HCT116 (cell line): ENCODE measurements at regions not wholly inside any gene's neighbourhood (a gene's known extent, or its start where the extent isn't known, plus 50 kb on each side); places are given as distances from the start of the nearest gene placed in this dataset.

Source experiments
- ATAC-seq: fragments of 200-7000 bp; cut with Tn5 transposase; 2 replicates; pipeline ENCODE4 v1.9.1; 2020; ENCODE audit warnings: mild to moderate bottlenecking, moderate library complexity
- BruUV-seq: library from RNA; stranded (reverse); fragments of 400-500 nt; replicated peaks from 2 replicates; lab custom pipeline; 2021; lab: Mats Ljungman, UMichigan
- CTCF ChIA-PET: fragments of 300-600 bp; sonication (Branson Sonifier 250); formaldehyde crosslinking; loops from one replicate; lab custom pipeline; 2021; ENCODE audit warnings: antibody characterized with exemption; lab: Charles Lee
- POLR2A ChIA-PET: fragments of 300-600, 350-600 bp; sonication (Branson Sonifier 250); formaldehyde crosslinking; loops from one replicate; lab custom pipeline; 2021; ENCODE audit warnings: antibody characterized with exemption; lab: Charles Lee
- RAD21 ChIA-PET, 2 experiments: fragments of 300-600 bp; sonication (Branson Sonifier 250); formaldehyde crosslinking; loops; one replicate each; lab custom pipeline; 2023; ENCODE audit warnings: low total read pairs in 2 of 2; ENCODE audit not compliant: uncharacterized antibody in 2 of 2, unreplicated experiment in 2 of 2, low non-redundant PET in 1 of 2; lab: Charles Lee
- DNase-seq: peaks from one replicate; pipeline ENCODE4 v3.0.0-alpha.2; 2010; ENCODE audit warnings: low read depth, low spot score
- H2AFZ ChIP-seq: fragments of 200-600 bp; shearing (Covaris generic), sonication (generic); 2 replicates; pipeline ENCODE4 v1.6.1; 2017; ENCODE audit warnings: low read depth, mixed run types, mixed read lengths, antibody characterized with exemption, low read length; ENCODE audit not compliant: poor library complexity, severe bottlenecking
- H3K27ac ChIP-seq: 2 replicates; pipeline ENCODE4 v1.5.1; 2012; ENCODE audit warnings: low read depth, low read length
- H3K27me3 ChIP-seq: fragments of 200-600 bp; sonication (generic); 2 replicates; pipeline ENCODE4 v1.6.1; 2016; ENCODE audit warnings: mixed run types, low read length, mixed read lengths; ENCODE audit not compliant: insufficient read depth
- H3K36me3 ChIP-seq, 2 experiments: fragments of 200-500 bp in 1 of 2; fragments of 200-600 bp in 1 of 2; sonication (Bioruptor generic) in 1 of 2; sonication (generic) in 1 of 2; 2 replicates each; pipeline versions ENCODE4 v1.5.1 to v1.6.1; 2014 to 2016; ENCODE audit warnings: low read length in 2 of 2, inconsistent platforms in 1 of 2, mixed read lengths in 1 of 2, mixed run types in 1 of 2; ENCODE audit not compliant: insufficient read depth in 2 of 2, control insufficient read depth in 1 of 2
- H3K4me1 ChIP-seq, 2 experiments: fragments of 200-600 bp in 1 of 2; sonication (generic) in 1 of 2; 2 replicates each; pipeline versions ENCODE4 v1.5.1 to v1.6.1; 2012 to 2017; ENCODE audit warnings: low read length in 2 of 2, inconsistent platforms in 1 of 2, mild to moderate bottlenecking in 1 of 2, mixed read lengths in 1 of 2, mixed run types in 1 of 2, moderate library complexity in 1 of 2; ENCODE audit not compliant: insufficient read depth in 2 of 2, control insufficient read depth in 1 of 2
- H3K4me2 ChIP-seq: fragments of 200-600 bp; sonication (generic); 2 replicates; pipeline ENCODE4 v1.6.1; 2017; ENCODE audit warnings: mixed run types, low read length, mixed read lengths
- H3K4me3 ChIP-seq, 2 experiments: fragments of 200-600 bp in 1 of 2; sonication (generic) in 1 of 2; replicated peaks in 1 of 2; 2 replicates each; pipeline ENCODE4 v1.5.1; 2011 to 2016; ENCODE audit warnings: low read length in 2 of 2, control low read depth in 1 of 2, low read depth in 1 of 2, mild to moderate bottlenecking in 1 of 2, mixed read lengths in 1 of 2, mixed run types in 1 of 2
- H3K79me2 ChIP-seq: fragments of 200-600 bp; sonication (generic); 2 replicates; pipeline ENCODE4 v1.6.1; 2017; ENCODE audit warnings: mild to moderate bottlenecking, mixed run types, low read length, moderate library complexity, mixed read lengths; ENCODE audit not compliant: insufficient read depth
- H3K9ac ChIP-seq: fragments of 200-600 bp; sonication (generic); 2 replicates; pipeline ENCODE4 v1.6.1; 2016; ENCODE audit warnings: low read length, mixed read lengths
- H3K9me2 ChIP-seq: fragments of 200-600 bp; sonication (generic), shearing (Covaris generic); 2 replicates; pipeline ENCODE4 v1.6.1; 2017; ENCODE audit warnings: mixed run types, mild to moderate bottlenecking, moderate library complexity; ENCODE audit not compliant: insufficient read depth
- H3K9me3 ChIP-seq, 2 experiments: fragments of 200-500 bp in 1 of 2; fragments of 200-600 bp in 1 of 2; sonication (Bioruptor generic) in 1 of 2; sonication (generic) in 1 of 2; 2 replicates each; pipeline ENCODE4 v1.6.1; 2014 to 2017; ENCODE audit warnings: low read length in 2 of 2, mixed read lengths in 2 of 2, inconsistent platforms in 1 of 2, low read depth in 1 of 2, mild to moderate bottlenecking in 1 of 2, mixed run types in 1 of 2, moderate library complexity in 1 of 2; ENCODE audit not compliant: control insufficient read depth in 1 of 2, insufficient read depth in 1 of 2
- H4K20me1 ChIP-seq: fragments of 200-600 bp; sonication (generic), shearing (Covaris generic); 2 replicates; pipeline ENCODE4 v1.6.1; 2017; ENCODE audit warnings: mixed run types, mild to moderate bottlenecking, moderate library complexity; ENCODE audit not compliant: insufficient read depth
- ATF3 ChIP-seq: IDR thresholded peaks from 2 replicates; pipeline ENCODE4 v1.6.1; 2012
- CEBPB ChIP-seq: IDR thresholded peaks from 2 replicates; pipeline ENCODE4 v1.6.1; 2012; ENCODE audit warnings: low read depth
- EGR1 ChIP-seq: IDR thresholded peaks from 2 replicates; pipeline ENCODE4 v1.6.1; 2012; ENCODE audit warnings: low read depth
- EZH2phosphoT487 ChIP-seq: fragments of 200-600 bp; IDR thresholded peaks from 2 replicates; pipeline ENCODE4 v1.6.1; 2018; ENCODE audit warnings: antibody characterized with exemption, borderline replicate concordance
- FOSL1 ChIP-seq: IDR thresholded peaks from 2 replicates; pipeline ENCODE4 v1.6.1; 2012; ENCODE audit warnings: low read depth
- MAX ChIP-seq: IDR thresholded peaks from 2 replicates; pipeline ENCODE4 v1.6.1; 2012
- POLR2A ChIP-seq: IDR thresholded peaks from 2 replicates; pipeline ENCODE4 v1.7.0; 2011; ENCODE audit warnings: borderline replicate concordance; ENCODE audit not compliant: insufficient read depth, insufficient read length; ENCODE audit errors: extremely low read depth
- POLR2AphosphoS5 ChIP-seq: IDR thresholded peaks from 2 replicates; pipeline ENCODE4 v1.6.1; 2011; ENCODE audit warnings: mild to moderate bottlenecking, low read depth, low read length, moderate library complexity
- REST ChIP-seq: IDR thresholded peaks from 2 replicates; pipeline ENCODE4 v1.6.1; 2012; ENCODE audit warnings: low read depth
- TCF7L2 ChIP-seq: IDR thresholded peaks from 2 replicates; pipeline ENCODE4 v1.7.0; 2011; ENCODE audit warnings: borderline replicate concordance, inconsistent platforms; ENCODE audit not compliant: insufficient read depth, insufficient read length; ENCODE audit errors: extremely low read depth
- intact Hi-C: fragments of 100-400 bp; cut with micrococcal nuclease; formaldehyde crosslinking; loops from 2 replicates; pipeline ENCODE4 v1.10.0; 2022

GRCh38 chr5:89471541-89471940 lies 588.6 kb upstream of the MEF2C start:
- ChIA-PET POLR2A (interaction anchor here (2.0 kb wide), 1 partner anchor 14 kb away, joined by 4 read pairs; no protein-coding TSS in a partner anchor), RAD21 (no interaction called here), CTCF (no interaction called here)
- H3K27me3 ChIP-seq, result no peaks in the 10 kb centered on the region
- H3K36me3 ChIP-seq, result no peaks in the 10 kb centered on the region
- no peak overlapping the region for H3K4me2 ChIP-seq
- H3K4me3 ChIP-seq, result no peak overlapping the region
- no peak overlapping the region for H3K9ac ChIP-seq
- H2AFZ ChIP-seq, result no peak overlapping the region
- no peaks in the 10 kb centered on the region for H3K9me3 ChIP-seq
- DNase-seq (no peak), ATAC-seq (no peak)
- H3K27ac ChIP-seq, result no peak overlapping the region
- no peaks in the 10 kb centered on the region for H4K20me1 ChIP-seq
- no TSS peak for BruUV-seq
- H3K4me1 ChIP-seq, result no peaks in the 10 kb centered on the region
- no peaks in the 10 kb centered on the region for H3K9me2 ChIP-seq
- no peaks in the 10 kb centered on the region for H3K79me2 ChIP-seq
- intact Hi-C loops, result no loop called here
- TF ChIP-seq TCF7L2 (no peak), ATF3 (no peak), POLR2A (no peak), EZH2phosphoT487 (no peak)
- TF ChIP-seq, all 23 proteins: peak for 0

GRCh38 chr5:89471115-89471514 lies 588.1 kb upstream of the MEF2C start:
- DNase-seq (no peak), ATAC-seq (no peak)
- RAD21 ChIA-PET, result no interaction called here
- Histone ChIP-seq H4K20me1 (no peaks in the 10 kb centered on the region), H3K27me3 (no peaks in the 10 kb centered on the region), H3K27ac (no peak overlapping the region), H2AFZ (no peak overlapping the region), H3K4me1 (no peaks in the 10 kb centered on the region), H3K9me2 (no peaks in the 10 kb centered on the region), H3K36me3 (no peaks in the 10 kb centered on the region), H3K79me2 (no peaks in the 10 kb centered on the region), H3K4me3 (no peak overlapping the region), H3K9ac (no peak overlapping the region), H3K4me2 (no peak overlapping the region), H3K9me3 (no peaks in the 10 kb centered on the region)
- no peak for TF ChIP-seq ATF3
- TF ChIP-seq EGR1, result no peak
- TF ChIP-seq POLR2A, result no peak
- no peak for TF ChIP-seq FOSL1
- no peak for TF ChIP-seq POLR2AphosphoS5
- no peak for TF ChIP-seq CEBPB
- TF ChIP-seq REST, result no peak
- no peak for TF ChIP-seq MAX
- intact Hi-C loops, result no loop called here
- POLR2A ChIA-PET, result interaction anchor here (2.0 kb wide), 1 partner anchor 13 kb away, joined by 4 read pairs; no protein-coding TSS in a partner anchor
- CTCF ChIA-PET, result no interaction called here
- no TSS peak for BruUV-seq
